ENCODE measurements at regions not wholly inside any gene's neighbourhood (a gene's known extent, or its start where the extent isn't known, plus 50 kb on each side); places are given as distances from the start of the nearest gene placed in this dataset.

GRCh38 chr11:95301474-95301873 lies 70.5 kb upstream of the SESN3 start:
- TF ChIP-seq CTCF (IDR thresholded peaks at IDR 0.05) (no peak), POLR2A (IDR thresholded peaks at IDR 0.05) (no peak), POLR2AphosphoS5 (IDR thresholded peaks at IDR 0.05; ENCODE audit: insufficient read depth in 1 of 2, low read depth in 1 of 2) (no peak)
